Ammon's horn (tissue), 1 donor: ENCODE measurements at regions not wholly inside any gene's neighbourhood (a gene's known extent, or its start where the extent isn't known, plus 50 kb on each side); places are given as distances from the start of the nearest gene placed in this dataset.

Source experiments
- DNase-seq: peaks from one replicate; pipeline ENCODE4 v3.0.0-alpha.2; 2016; ENCODE audit warnings: low spot score

DNA sequence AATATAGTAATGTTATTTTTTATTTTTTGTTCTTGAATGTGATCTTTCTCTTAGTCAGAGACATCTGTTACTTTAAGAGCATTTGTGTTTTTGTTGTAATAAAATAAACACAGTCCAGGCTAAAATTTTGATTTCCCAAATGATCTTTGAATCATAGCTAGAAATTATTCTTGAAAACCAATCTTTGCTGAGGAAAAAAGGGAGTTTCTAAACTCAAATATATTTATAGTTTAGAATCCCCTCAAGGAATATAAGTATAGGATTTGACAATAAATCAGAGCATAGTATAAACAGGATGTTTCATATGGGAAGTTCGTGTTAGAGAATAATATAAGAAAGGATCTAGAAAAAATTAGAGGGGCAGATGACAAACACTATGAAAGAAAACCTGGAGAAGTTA is 118.8 kb upstream of the ADAMTS19 start:
- no peak for DNase-seq

GRCh38 chr5:129342796-129343195 is 117.3 kb upstream of the ADAMTS19 start:
- no peak for DNase-seq

GRCh38 chr5:129345213-129345924 is 114.7 kb upstream of the ADAMTS19 start:
- DNase-seq, result no peak

DNA sequence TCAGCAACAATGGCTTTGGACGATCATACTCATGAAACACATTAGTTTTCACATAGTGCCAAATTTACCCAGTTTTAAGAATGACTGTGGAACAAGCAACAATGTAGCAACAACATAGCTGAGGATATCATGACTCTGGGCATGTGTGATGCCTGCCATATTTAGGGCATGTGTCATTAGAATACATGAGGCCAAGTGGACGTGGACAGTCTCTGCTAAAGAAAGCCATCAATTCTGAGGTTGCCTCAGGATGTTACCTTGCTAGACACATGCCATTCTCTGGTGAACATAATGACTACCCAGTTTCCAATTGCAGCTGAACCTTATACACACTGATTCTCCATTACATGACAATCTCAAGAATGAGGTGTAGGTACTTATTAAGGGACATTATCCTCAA is 103.3 kb upstream of the ADAMTS19 start:
- no peak for DNase-seq

GRCh38 chr5:129358069-129358468 is 102.0 kb upstream of the ADAMTS19 start:
- no peak for DNase-seq

DNA sequence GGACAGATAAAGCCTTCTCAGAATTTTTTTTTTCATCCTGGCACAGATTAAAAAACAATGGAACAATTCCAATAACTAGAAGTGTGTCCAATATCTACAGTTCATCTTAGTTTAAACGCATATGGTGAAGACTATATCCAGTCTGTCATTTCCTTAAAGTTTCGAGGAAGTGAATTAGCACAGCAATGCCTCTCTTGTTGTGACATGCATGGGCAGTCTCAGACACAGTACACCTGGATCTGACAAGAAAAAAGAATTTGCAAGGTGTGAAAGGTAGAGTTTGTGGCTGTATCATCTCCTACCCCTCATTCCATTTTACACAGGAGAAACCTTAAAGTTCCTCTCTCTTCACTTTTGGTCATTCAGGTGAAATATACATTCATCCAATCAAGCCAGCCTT is 100.6 kb upstream of the ADAMTS19 start:
- DNase-seq, result no peak

DNA sequence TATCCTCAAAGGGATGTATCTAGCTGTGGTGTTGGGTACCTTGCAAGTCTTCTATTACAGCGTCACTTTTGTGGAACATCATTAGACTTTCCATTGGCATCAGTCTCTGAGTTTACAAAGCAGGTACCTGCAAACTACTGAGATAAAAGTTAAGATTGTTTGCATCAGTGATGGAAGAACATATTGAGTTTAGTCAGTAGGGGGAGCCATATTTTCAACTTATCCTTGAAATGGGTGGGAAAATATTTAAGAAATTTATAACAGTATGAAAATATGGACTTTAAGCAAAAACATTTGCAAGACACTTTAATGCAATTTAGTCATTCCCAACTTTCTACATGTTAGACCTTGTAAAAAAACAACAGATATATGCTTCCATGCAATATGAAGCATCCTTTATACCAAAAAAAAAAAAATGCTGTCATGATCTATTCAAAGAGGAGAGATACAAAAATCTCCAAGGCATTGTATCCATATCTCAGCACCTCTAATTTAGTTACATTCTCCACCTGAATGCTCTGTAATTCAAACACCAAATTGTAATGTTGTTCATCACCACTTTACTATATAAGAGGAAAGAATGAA is 98.6 kb upstream of the ADAMTS19 start:
- no peak for DNase-seq

- no peak for DNase-seq
Observed at GRCh38 chr5:129362456-129362855, 97.6 kb upstream of the ADAMTS19 start.

GRCh38 chr5:129363991-129364390 is 96.1 kb upstream of the ADAMTS19 start:
- DNase-seq, result no peak

- DNase-seq, result no peak
Observed at GRCh38 chr5:129367883-129368282, 92.2 kb upstream of the ADAMTS19 start.

GRCh38 chr5:129372025-129372424 is 88.1 kb upstream of the ADAMTS19 start:
- DNase-seq, result no peak

- DNase-seq, result no peak
Observed at GRCh38 chr5:129377504-129377903, 82.6 kb upstream of the ADAMTS19 start.

DNA sequence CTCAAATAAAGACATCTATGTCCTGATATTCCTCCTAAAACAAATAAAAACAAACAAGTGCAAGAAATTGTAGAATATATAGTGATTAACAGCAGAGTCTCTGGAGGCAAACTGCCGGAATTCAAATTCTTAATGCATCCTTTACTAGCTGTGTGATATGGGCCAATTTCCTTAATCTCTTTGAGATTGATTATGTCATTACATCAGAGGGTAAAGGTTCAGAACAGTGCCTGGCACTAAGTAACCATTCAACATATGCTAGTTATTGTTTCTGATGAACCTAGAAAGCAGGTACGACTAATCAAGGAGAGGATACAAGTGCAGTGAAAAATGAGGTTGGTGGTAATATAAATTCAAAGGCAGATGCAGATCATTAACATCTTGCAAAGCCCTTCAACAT is 81.1 kb upstream of the ADAMTS19 start:
- no peak for DNase-seq

DNA sequence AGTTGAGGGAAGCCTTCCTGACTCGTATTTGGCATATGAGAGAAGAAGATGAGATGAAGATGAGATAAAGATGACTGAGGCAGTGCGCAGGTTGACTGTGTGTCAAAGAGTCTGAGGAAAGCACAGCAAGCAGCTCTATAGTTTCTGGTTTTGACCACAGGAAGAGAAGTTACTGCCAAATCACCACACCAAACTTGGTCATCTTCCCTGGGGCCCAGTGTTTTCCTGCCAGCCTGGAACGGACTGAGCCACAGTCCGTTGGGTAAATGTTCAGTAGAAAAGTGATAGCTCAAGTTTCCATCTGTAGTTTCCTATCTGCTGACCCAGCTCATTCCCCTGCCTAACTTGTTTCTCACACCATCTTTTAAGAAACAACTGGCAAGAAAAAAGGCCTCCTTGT is 80.7 kb upstream of the ADAMTS19 start:
- no peak for DNase-seq

DNA sequence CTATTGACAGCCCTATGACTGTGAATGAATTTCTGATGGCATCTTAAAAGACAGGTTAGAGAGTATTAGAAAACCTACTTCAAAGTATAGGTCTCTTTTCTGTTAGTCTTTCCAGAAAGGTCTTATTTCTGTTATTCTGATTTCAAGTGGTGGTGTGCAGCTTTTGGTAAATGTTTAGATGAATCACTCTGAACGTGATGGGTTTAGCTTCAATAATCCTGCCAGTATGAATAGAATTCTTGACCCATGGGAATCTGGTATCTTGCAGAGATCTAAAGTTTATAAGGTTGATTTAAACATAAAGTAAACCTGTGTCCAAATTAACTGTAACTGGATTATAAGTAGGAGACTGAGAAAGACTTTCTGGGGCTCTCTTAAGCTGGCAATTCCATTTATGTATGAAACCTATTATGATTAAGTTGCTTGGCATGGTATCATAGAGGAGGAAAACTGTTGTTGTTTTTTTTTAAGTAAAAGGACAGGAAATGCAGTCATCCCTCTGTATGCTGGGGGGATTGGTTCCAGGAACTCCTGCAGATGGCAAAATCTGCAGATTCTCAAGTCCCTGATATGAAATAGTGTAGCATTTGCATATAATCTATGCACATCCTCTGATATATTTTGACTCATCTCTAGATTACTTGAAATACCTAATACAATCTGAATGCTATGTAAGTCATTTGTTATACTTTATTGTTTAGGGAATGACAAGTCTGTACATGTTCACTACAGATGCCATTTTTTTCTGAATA is 77.0 kb upstream of the ADAMTS19 start:
- no peak for DNase-seq

GRCh38 chr5:129384193-129384592 is 75.9 kb upstream of the ADAMTS19 start:
- no peak for DNase-seq

DNA sequence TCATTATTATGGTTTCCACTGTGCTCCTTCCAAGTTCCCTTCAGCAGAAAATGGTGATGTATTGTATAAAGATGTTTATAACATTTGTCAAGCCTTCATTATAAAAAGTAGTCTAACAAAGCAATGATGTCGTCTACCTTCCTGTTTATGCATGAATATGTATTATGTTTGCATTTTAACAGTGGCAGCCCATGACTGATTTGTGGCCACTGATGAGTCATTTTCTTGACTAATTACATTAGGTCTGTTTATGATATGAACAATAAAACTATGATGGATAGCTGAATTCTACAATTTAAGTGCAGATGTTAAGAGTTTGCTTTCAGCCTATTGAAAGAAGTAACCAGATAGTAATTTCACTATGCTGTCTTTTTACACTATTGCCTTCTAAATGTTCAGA is 75.4 kb upstream of the ADAMTS19 start:
- DNase-seq, result no peak

GRCh38 chr5:129387944-129388343 is 72.2 kb upstream of the ADAMTS19 start:
- no peak for DNase-seq

GRCh38 chr5:129392681-129393080 is 67.4 kb upstream of the ADAMTS19 start:
- no peak for DNase-seq

- no peak for DNase-seq
Observed at GRCh38 chr5:129395247-129395646, 64.9 kb upstream of the ADAMTS19 start.

- no peak for DNase-seq
Observed at GRCh38 chr5:129398026-129398678, 61.9 kb upstream of the ADAMTS19 start.

- DNase-seq, result no peak
Observed at GRCh38 chr5:129399069-129399468, 61.0 kb upstream of the ADAMTS19 start.
